HepG2 (cell line): ENCODE measurements at regions not wholly inside any gene's neighbourhood (a gene's known extent, or its start where the extent isn't known, plus 50 kb on each side); places are given as distances from the start of the nearest gene placed in this dataset.

Experiments
- ATAC-seq: fragments of 200-7000 bp; cut with Tn5 transposase; 3 replicates; pipeline ENCODE4 v1.9.1; 2020; ENCODE audit warnings: mild to moderate bottlenecking, moderate library complexity
- BruUV-seq: library from RNA; stranded (reverse); fragments of 400-500 nt; replicated peaks from 2 replicates; lab custom pipeline; 2021; lab: Mats Ljungman, UMichigan
- CTCF ChIA-PET: fragments of 300-600 bp; formaldehyde crosslinking; extraction: SDS; loops from one replicate; lab custom pipeline; 2021; ENCODE audit warnings: low total read pairs, inconsistent platforms, low intra/inter-chr PET ratio; lab: Yijun Ruan, JAX
- POLR2A ChIA-PET: fragments of 350-600 bp; sonication (Branson Sonifier 250); formaldehyde crosslinking; loops from one replicate; lab custom pipeline; 2020; ENCODE audit warnings: antibody characterized with exemption, inconsistent platforms; lab: Yijun Ruan, JAX
- DNase-seq: peaks from one replicate; pipeline ENCODE4 v3.0.0-alpha.2; 2015; ENCODE audit warnings: low spot score
- FAIRE-seq: peaks from 3 replicates; lab custom pipeline; 2011; peaks lifted over from hg19 to GRCh38; lab: Jason Lieb, UNC
- H2AFZ ChIP-seq: one replicate; pipeline ENCODE4 v1.6.1; 2011; ENCODE audit warnings: low read length, inconsistent platforms
- H3K27ac ChIP-seq: fragments of 300-600 bp; 3 replicates; pipeline ENCODE4 v1.8.0; 2011; ENCODE audit warnings: mixed run types, mild to moderate bottlenecking, mixed read lengths, low read length, inconsistent platforms; ENCODE audit not compliant: insufficient read depth; ENCODE audit errors: extremely low read length
- H3K27me3 ChIP-seq, 2 experiments: fragments of 200-600 bp in 1 of 2; 2 replicates in 1 of 2; 3 replicates in 1 of 2; pipeline versions ENCODE4 v1.6.0 to v1.8.0; 2011; ENCODE audit warnings: low read length in 2 of 2, mild to moderate bottlenecking in 2 of 2, moderate library complexity in 2 of 2, inconsistent platforms in 1 of 2; ENCODE audit not compliant: insufficient read depth in 2 of 2, control insufficient read depth in 1 of 2
- H3K36me3 ChIP-seq, 2 experiments: fragments of 200-600 bp in 1 of 2; replicated peaks in 1 of 2; 2 replicates in 1 of 2; 3 replicates in 1 of 2; pipeline versions ENCODE4 v1.5.1 to v1.8.0; 2011; ENCODE audit warnings: low read length in 2 of 2, inconsistent platforms in 1 of 2; ENCODE audit not compliant: insufficient read depth in 2 of 2, control insufficient read depth in 1 of 2
- H3K4me1 ChIP-seq: 2 replicates; pipeline ENCODE4 v1.5.1; 2012; ENCODE audit warnings: low read length, inconsistent platforms; ENCODE audit not compliant: insufficient read depth
- H3K4me2 ChIP-seq: 2 replicates; pipeline ENCODE4 v1.6.0; 2011; ENCODE audit warnings: low read depth, low read length, inconsistent platforms
- H3K4me3 ChIP-seq, 3 experiments: fragments of 200-600 bp in 1 of 3; sonication (generic), shearing (Covaris generic) in 1 of 3; replicated peaks in 1 of 3; 2 replicates each; pipeline ENCODE4 v1.5.1; 2011 to 2016; ENCODE audit warnings: low read length in 3 of 3, inconsistent platforms in 2 of 3, low read depth in 2 of 3, mild to moderate bottlenecking in 2 of 3, control low read depth in 1 of 3, mixed read lengths in 1 of 3; ENCODE audit not compliant: insufficient read depth in 1 of 3
- H3K79me2 ChIP-seq: one replicate; pipeline ENCODE4 v1.6.1; 2011; ENCODE audit warnings: low read length, inconsistent platforms; ENCODE audit not compliant: insufficient read depth
- H3K9ac ChIP-seq: 2 replicates; pipeline ENCODE4 v1.6.0; 2011; ENCODE audit warnings: mild to moderate bottlenecking, low read depth, low read length, inconsistent platforms; ENCODE audit not compliant: insufficient read depth
- H3K9me3 ChIP-seq: 2 replicates; pipeline ENCODE4 v1.5.1; 2012; ENCODE audit warnings: mild to moderate bottlenecking, low read length
- H4K20me1 ChIP-seq: 2 replicates; pipeline ENCODE4 v1.6.0; 2011; ENCODE audit warnings: inconsistent platforms, mild to moderate bottlenecking, low read length, moderate library complexity; ENCODE audit not compliant: insufficient read depth
- WGBS: methylation state at CpG from one replicate; pipeline ENCODE4 v1.1.6; 2017; ENCODE audit warnings: low lambda C conversion rate; 5-methylcytosine and 5-hydroxymethylcytosine counted together
- in situ Hi-C: cut with HindIII; loops from 2 replicates; pipeline ENCODE4 v1.10.0; 2017; ENCODE audit warnings: low pct_unique_long_range_greater_than_20kb; ENCODE audit not compliant: extremely low pct_ligation_motif_present
- intact Hi-C: fragments of 100-400 bp; cut with micrococcal nuclease; formaldehyde crosslinking; loops from one replicate; pipeline ENCODE4 v1.10.0; 2022; ENCODE audit not compliant: unreplicated experiment
- TF ChIP-seq, protein P1 (sequence below): sonication (generic); formaldehyde crosslinking; IDR thresholded peaks from 2 replicates; pipeline ENCODE4 v1.5.0; 2020; ENCODE audit warnings: missing genetic modification reagents
- TF ChIP-seq, protein P2 (sequence below): sonication (generic); formaldehyde crosslinking; IDR thresholded peaks from 2 replicates; pipeline ENCODE4 v1.5.0; 2020; ENCODE audit warnings: missing genetic modification reagents, mild to moderate bottlenecking, borderline replicate concordance
- TF ChIP-seq, protein P3 (sequence below): sonication (generic); formaldehyde crosslinking; IDR thresholded peaks from 2 replicates; pipeline ENCODE4 v1.4.0; 2020; ENCODE audit warnings: missing genetic modification reagents

DNA sequence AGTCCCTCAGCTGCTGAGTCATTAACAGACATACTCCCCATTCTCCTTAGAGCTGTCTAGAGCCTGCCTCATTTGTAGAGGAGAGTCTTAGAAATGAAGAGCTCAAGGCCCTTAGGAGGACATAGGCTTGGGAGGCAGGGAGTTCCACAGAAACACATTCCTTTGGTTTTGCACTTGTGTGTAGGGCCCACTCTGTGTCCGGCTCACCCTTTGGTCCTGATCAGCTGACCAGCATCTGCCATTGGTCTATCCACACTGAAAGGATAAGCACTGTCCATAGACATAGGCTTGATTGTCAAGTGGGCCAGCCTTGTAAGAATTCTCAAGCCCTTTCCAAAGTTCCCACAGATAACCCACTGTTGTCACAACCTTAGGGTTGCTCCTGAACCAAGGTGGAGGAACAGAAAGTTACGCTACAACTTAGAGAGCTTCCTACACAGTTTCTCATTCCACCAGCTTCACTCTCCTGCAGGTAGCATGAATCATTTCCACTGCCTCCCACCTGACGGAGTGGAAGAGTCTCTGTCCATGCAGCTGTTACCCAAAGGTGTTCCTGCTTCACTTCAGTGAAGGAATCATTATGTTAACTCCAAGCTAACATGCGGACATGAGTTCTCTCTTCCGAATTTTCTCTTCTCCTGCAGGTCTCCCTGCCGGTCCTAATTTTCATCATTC, 96.1 kb downstream of the TNFSF18 start (continued):
- TF ChIP-seq, protein P1, sequence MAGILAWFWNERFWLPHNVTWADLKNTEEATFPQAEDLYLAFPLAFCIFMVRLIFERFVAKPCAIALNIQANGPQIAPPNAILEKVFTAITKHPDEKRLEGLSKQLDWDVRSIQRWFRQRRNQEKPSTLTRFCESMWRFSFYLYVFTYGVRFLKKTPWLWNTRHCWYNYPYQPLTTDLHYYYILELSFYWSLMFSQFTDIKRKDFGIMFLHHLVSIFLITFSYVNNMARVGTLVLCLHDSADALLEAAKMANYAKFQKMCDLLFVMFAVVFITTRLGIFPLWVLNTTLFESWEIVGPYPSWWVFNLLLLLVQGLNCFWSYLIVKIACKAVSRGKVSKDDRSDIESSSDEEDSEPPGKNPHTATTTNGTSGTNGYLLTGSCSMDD (CRISPR knock-in tag): no peak

DNA sequence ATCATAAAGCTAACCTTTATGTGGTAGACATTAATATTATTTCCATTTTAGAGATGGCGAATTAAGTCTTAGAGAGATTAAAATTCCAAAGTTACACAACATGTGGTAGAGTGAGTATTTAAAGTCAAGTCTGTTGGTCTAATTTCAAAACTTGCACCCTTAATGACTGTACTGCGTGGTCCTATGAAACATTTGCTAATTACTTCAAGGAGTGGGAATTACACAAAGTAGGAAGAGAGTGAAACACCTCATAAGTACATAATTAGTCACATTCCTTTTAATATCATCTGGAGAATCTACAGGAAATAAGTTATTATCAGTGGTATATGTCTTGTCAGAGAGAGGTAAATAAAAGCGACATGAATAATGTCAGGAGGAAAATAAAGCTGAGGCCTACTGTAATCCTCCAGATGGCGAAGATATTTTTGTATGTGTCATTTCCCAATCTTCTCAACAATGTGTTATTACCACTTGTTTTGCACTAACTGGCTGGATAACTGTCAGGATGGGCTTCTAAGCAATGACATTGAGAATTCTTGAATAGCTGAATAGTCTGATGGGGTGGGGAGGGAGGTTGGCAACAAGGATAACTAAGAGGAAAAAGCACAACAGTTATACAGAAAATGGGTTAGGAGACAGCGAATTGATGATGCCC, 95.5 kb downstream of the TNFSF18 start:
- no TSS peak for BruUV-seq
- in situ Hi-C loops (no loop called here), intact Hi-C loops (no loop called here)
- DNase-seq (no peak), FAIRE-seq (no peak), ATAC-seq (no peak)
- Histone ChIP-seq H3K27ac (no peak overlapping the region), H3K4me1 (no peaks in the 10 kb centered on the region), H3K79me2 (no peaks in the 10 kb centered on the region), H3K9ac (no peak overlapping the region), H3K27me3 (no peaks in the 10 kb centered on the region), H3K4me3 (no peak overlapping the region), H3K4me2 (no peak overlapping the region), H3K36me3 (no peaks in the 10 kb centered on the region), H2AFZ (no peak overlapping the region), H4K20me1 (no peaks in the 10 kb centered on the region), H3K9me3 (no peaks in the 10 kb centered on the region)
- ChIA-PET CTCF (no interaction called here), POLR2A (no interaction called here)
- TF ChIP-seq, protein P2, sequence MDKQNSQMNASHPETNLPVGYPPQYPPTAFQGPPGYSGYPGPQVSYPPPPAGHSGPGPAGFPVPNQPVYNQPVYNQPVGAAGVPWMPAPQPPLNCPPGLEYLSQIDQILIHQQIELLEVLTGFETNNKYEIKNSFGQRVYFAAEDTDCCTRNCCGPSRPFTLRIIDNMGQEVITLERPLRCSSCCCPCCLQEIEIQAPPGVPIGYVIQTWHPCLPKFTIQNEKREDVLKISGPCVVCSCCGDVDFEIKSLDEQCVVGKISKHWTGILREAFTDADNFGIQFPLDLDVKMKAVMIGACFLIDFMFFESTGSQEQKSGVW: no peak
- TF ChIP-seq, protein P3, sequence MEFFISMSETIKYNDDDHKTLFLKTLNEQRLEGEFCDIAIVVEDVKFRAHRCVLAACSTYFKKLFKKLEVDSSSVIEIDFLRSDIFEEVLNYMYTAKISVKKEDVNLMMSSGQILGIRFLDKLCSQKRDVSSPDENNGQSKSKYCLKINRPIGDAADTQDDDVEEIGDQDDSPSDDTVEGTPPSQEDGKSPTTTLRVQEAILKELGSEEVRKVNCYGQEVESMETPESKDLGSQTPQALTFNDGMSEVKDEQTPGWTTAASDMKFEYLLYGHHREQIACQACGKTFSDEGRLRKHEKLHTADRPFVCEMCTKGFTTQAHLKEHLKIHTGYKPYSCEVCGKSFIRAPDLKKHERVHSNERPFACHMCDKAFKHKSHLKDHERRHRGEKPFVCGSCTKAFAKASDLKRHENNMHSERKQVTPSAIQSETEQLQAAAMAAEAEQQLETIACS: no peak
- WGBS: 21% methylated on average over 5 of the region's 5 CpGs
